ENCODE measurements at regions not wholly inside any gene's neighbourhood (a gene's known extent, or its start where the extent isn't known, plus 50 kb on each side); places are given as distances from the start of the nearest gene placed in this dataset.

DNA sequence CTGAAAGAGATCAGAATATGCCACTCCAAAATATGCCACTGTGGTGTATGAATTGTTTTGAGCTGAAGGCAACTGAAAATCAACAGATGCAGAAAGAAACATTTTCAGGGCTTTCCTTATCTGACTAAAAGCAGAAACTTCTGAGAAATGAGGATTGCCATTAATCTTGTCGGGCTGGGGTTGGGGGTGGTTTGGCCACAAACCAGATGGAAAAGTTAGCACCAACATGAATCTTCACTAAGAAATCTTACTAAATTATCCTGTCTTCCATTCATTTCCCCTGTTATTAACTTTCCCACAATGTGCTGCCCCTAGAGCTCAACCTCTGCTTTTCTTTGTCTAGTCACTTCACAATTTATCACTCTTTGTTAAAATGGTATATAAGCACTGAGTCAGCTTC, 229.9 kb upstream of the GADL1 start:
- Histone ChIP-seq H4K20me1 (ENCODE audit: insufficient read depth, low read length) (no peaks in the 10 kb centered on the region), H3K4me3 (replicated peaks in 1 of 3; ENCODE audit: insufficient read depth in 1 of 3, low read depth in 2 of 3, low read length in 3 of 3) (no peak overlapping the region), H3K4me1 (ENCODE audit: insufficient read depth, low read length) (no peaks in the 10 kb centered on the region), H2AFZ (ENCODE audit: low read length) (no peak overlapping the region), H3K4me2 (ENCODE audit: low read depth, low read length) (no peak overlapping the region), H3K36me3 (replicated peaks in 1 of 2; ENCODE audit: control insufficient read depth in 1 of 2, insufficient read depth in 2 of 2, low read length in 2 of 2) (no peaks in the 10 kb centered on the region), H3K27me3 (ENCODE audit: control insufficient read depth in 1 of 2, insufficient read depth in 2 of 2, low read length in 2 of 2) (no peaks in the 10 kb centered on the region; a peak in 1 of 5 replicates), H3K9ac (ENCODE audit: insufficient read depth, low read depth, low read length) (no peak overlapping the region), H3K27ac (ENCODE audit: extremely low read length, insufficient read depth, low read length) (no peak overlapping the region), H3K9me3 (ENCODE audit: low read length) (peaks cover 8% of the 10 kb centered on the region; the same call in 1 of the 2 replicates), H3K79me2 (ENCODE audit: insufficient read depth, low read length) (no peaks in the 10 kb centered on the region)
- no TSS peak for BruUV-seq (replicated peaks)
- DNase-seq (ENCODE audit: low spot score) (no peak), FAIRE-seq (no peak), ATAC-seq (no peak)
- POLR2A ChIA-PET = no interaction called here
- no peak for TF ChIP-seq RAD51 (IDR thresholded peaks at IDR 0.05; ENCODE audit: borderline replicate concordance)
- no peak for TF ChIP-seq SETDB1 (CRISPR knock-in tag; IDR thresholded peaks at IDR 0.05; ENCODE audit: borderline replicate concordance)
- no peak for TF ChIP-seq ZFP62 (CRISPR knock-in tag; IDR thresholded peaks at IDR 0.05)
- WGBS (ENCODE audit: low lambda C conversion rate) = 100% methylated on average over 1 of the region's 1 CpG
- in situ Hi-C loops (cut with HindIII; ENCODE audit: extremely low pct_ligation_motif_present, low pct_unique_long_range_greater_than_20kb) = no loop called here
- intact Hi-C loops (cut with micrococcal nuclease; ENCODE audit: unreplicated experiment) = no loop called here
- CTCF ChIA-PET (ENCODE audit: low intra/inter-chr PET ratio, low total read pairs) = no interaction called here

DNA sequence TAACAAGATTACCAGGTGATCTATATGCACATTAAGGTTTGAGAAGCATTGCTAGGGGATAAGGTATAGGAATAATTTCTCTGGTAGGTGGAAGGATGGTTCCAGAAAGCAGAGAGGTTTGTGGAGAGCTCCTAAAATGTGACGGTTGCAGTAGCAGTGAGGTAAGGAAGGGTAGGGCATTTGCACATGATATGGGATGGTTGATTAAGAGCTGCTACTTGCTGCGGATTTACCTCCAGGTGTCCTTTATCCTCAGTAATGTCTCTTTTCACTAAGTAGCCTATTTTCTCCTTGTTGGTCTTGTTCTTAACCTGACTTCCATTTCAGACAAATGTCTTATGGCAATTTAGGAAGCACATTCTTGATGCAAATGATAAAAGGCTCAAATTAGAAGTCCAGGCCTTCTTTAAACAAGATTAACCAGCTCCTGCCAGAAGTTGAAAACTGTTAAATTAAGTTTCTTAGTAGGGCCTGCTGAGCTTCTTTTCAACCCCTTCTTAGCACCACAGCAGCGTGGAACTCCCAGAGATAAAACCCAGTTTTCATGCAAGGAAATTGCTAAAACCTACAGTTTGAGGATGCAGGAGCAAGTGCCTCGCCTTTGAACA, 231.1 kb upstream of the GADL1 start:
- in situ Hi-C loops (cut with HindIII; ENCODE audit: extremely low pct_ligation_motif_present, low pct_unique_long_range_greater_than_20kb) = loop anchor here (25.0 kb wide), 1 partner anchor 1113 kb away; no protein-coding TSS in a partner anchor
- ATAC-seq (no peak), FAIRE-seq (no peak), DNase-seq (ENCODE audit: low spot score) (no peak)
- no peak overlapping the region for H3K4me2 ChIP-seq (ENCODE audit: low read depth, low read length)
- no peak overlapping the region for H3K27ac ChIP-seq (ENCODE audit: extremely low read length, insufficient read depth, low read length)
- H3K9me3 ChIP-seq (ENCODE audit: low read length) = peaks cover 8% of the 10 kb centered on the region; the same call in 1 of the 2 replicates
- ChIA-PET CTCF (ENCODE audit: low intra/inter-chr PET ratio, low total read pairs) (no interaction called here), POLR2A (no interaction called here)
- H4K20me1 ChIP-seq (ENCODE audit: insufficient read depth, low read length) = no peaks in the 10 kb centered on the region
- no peaks in the 10 kb centered on the region for H3K36me3 ChIP-seq (replicated peaks in 1 of 2; ENCODE audit: control insufficient read depth in 1 of 2, insufficient read depth in 2 of 2, low read length in 2 of 2)
- H3K9ac ChIP-seq (ENCODE audit: insufficient read depth, low read depth, low read length) = no peak overlapping the region
- H2AFZ ChIP-seq (ENCODE audit: low read length) = no peak overlapping the region
- no TSS peak for BruUV-seq (replicated peaks)
- H3K27me3 ChIP-seq (ENCODE audit: control insufficient read depth in 1 of 2, insufficient read depth in 2 of 2, low read length in 2 of 2) = no peaks in the 10 kb centered on the region; a peak in 1 of 5 replicates
- 43% methylated on average over 4 of the region's 4 CpGs for WGBS (ENCODE audit: low lambda C conversion rate)
- intact Hi-C loops (cut with micrococcal nuclease; ENCODE audit: unreplicated experiment) = no loop called here
- no peak overlapping the region for H3K4me3 ChIP-seq (replicated peaks in 1 of 3; ENCODE audit: insufficient read depth in 1 of 3, low read depth in 2 of 3, low read length in 3 of 3)
- no peaks in the 10 kb centered on the region for H3K4me1 ChIP-seq (ENCODE audit: insufficient read depth, low read length)
- no peaks in the 10 kb centered on the region for H3K79me2 ChIP-seq (ENCODE audit: insufficient read depth, low read length)
- no peak for TF ChIP-seq ELF3 (CRISPR knock-in tag; IDR thresholded peaks at IDR 0.05)
- TF ChIP-seq MAFF (IDR thresholded peaks at IDR 0.05; ENCODE audit: low read depth, low read length) = no peak
- no peak for TF ChIP-seq SOX5 (CRISPR knock-in tag; IDR thresholded peaks at IDR 0.05; ENCODE audit: borderline replicate concordance)
- TF ChIP-seq ZNF232 (CRISPR knock-in tag; IDR thresholded peaks at IDR 0.05; ENCODE audit: borderline replicate concordance) = no peak
- no peak for TF ChIP-seq ZNF589 (CRISPR knock-in tag; conservative IDR thresholded peaks at IDR 0.05)
- TF ChIP-seq, protein P1, sequence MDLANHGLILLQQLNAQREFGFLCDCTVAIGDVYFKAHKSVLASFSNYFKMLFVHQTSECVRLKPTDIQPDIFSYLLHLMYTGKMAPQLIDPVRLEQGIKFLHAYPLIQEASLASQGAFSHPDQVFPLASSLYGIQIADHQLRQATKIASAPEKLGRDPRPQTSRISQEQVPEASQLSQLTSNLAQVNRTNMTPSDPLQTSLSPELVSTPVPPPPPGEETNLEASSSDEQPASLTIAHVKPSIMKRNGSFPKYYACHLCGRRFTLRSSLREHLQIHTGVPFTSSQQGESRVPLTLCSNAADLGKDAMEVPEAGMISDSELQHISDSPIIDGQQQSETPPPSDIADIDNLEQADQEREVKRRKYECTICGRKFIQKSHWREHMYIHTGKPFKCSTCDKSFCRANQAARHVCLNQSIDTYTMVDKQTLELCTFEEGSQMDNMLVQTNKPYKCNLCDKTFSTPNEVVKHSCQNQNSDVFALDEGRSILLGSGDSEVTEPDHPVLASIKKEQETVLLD (CRISPR knock-in tag; IDR thresholded peaks at IDR 0.05; ENCODE audit: low read depth) = no peak
- TF ChIP-seq, protein P2, sequence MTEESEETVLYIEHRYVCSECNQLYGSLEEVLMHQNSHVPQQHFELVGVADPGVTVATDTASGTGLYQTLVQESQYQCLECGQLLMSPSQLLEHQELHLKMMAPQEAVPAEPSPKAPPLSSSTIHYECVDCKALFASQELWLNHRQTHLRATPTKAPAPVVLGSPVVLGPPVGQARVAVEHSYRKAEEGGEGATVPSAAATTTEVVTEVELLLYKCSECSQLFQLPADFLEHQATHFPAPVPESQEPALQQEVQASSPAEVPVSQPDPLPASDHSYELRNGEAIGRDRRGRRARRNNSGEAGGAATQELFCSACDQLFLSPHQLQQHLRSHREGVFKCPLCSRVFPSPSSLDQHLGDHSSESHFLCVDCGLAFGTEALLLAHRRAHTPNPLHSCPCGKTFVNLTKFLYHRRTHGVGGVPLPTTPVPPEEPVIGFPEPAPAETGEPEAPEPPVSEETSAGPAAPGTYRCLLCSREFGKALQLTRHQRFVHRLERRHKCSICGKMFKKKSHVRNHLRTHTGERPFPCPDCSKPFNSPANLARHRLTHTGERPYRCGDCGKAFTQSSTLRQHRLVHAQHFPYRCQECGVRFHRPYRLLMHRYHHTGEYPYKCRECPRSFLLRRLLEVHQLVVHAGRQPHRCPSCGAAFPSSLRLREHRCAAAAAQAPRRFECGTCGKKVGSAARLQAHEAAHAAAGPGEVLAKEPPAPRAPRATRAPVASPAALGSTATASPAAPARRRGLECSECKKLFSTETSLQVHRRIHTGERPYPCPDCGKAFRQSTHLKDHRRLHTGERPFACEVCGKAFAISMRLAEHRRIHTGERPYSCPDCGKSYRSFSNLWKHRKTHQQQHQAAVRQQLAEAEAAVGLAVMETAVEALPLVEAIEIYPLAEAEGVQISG (CRISPR knock-in tag; IDR thresholded peaks at IDR 0.05) = no peak
- no peak for TF ChIP-seq ZNF224 (CRISPR knock-in tag; IDR thresholded peaks at IDR 0.05)
- no peak for TF ChIP-seq SALL1 (CRISPR knock-in tag; IDR thresholded peaks at IDR 0.05)
- TF ChIP-seq ZNF30 (CRISPR knock-in tag; IDR thresholded peaks at IDR 0.05) = no peak
- TF ChIP-seq, protein P3, sequence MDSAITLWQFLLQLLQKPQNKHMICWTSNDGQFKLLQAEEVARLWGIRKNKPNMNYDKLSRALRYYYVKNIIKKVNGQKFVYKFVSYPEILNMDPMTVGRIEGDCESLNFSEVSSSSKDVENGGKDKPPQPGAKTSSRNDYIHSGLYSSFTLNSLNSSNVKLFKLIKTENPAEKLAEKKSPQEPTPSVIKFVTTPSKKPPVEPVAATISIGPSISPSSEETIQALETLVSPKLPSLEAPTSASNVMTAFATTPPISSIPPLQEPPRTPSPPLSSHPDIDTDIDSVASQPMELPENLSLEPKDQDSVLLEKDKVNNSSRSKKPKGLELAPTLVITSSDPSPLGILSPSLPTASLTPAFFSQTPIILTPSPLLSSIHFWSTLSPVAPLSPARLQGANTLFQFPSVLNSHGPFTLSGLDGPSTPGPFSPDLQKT (CRISPR knock-in tag; IDR thresholded peaks at IDR 0.05; ENCODE audit: borderline replicate concordance) = no peak
- no peak for TF ChIP-seq NFIB (CRISPR knock-in tag; IDR thresholded peaks at IDR 0.05; ENCODE audit: borderline replicate concordance)

All from HepG2 (cell line).